Dermis blood vessel endothelial cell (primary cell): ENCODE measurements at regions not wholly inside any gene's neighbourhood (a gene's known extent, or its start where the extent isn't known, plus 50 kb on each side); places are given as distances from the start of the nearest gene placed in this dataset.
"Not testable (repeated sequence)": the region's sequence is repeated elsewhere in the genome, so short reads cannot be mapped to it uniquely, and the experiment has no call there.

ENCODE experiments used
- DNase-seq: peaks from one replicate; pipeline ENCODE4 v3.0.0; 2010

DNA sequence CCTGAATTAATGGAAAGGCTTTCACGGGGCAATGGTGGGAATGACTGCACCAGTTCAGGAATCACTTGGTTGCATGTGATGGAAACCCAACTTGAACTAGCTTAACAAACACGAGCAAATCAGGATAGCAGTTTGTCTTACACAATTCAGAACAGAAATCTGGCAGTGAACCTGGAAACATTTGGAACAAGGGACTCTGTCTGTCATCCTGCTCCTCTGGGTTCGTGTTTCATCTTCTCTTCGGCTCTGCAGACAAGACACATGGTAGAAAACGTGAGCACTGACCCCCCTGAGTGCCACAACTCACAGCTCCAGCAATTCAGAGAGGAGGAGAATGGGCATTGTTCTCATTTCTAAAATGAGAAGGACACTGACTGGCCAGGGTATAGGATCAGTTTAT is 218.1 kb upstream of the NREP start:
- no peak for DNase-seq

DNA sequence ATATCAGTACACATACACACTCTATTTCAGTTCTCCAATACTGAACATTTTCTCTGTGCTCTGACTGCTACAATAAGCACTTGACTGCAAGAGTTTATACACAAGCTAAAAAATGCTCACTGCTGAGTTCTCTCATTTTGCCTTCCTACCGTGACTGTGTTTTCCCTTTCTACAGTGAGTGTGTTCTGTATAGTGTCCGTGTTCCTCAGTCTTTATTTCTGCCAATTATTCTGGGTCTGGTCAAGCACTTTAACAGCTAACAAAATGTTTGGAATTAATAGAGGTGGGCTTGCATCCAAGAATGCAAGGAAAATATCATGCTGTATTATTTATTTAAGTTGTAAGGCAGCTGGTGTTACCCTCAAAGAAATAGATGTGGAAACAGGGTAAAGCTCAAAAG is 217.0 kb upstream of the NREP start:
- DNase-seq = no peak

DNA sequence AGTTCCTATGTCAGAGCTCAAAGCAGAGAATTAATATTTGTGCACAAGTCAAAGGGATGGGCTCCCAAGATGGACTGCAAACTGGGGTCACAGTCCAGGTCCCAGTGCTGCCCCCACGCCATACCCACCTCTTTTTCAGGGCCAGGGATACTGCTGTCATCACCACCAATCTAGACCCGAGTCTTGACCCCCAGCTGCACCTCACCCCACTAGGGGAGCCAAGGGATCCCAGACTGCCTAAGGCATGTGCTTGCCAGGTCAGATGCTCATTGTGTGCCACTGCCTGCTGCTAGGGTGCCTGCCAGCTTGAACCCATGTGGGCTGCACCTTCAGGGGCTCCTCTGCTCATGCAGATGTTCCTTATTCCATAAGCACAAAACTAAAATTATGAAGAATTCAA is 215.6 kb upstream of the NREP start:
- no peak for DNase-seq

- no peak for DNase-seq
Observed at GRCh38 chr5:111972080-111972479, 215.1 kb upstream of the NREP start.

DNA sequence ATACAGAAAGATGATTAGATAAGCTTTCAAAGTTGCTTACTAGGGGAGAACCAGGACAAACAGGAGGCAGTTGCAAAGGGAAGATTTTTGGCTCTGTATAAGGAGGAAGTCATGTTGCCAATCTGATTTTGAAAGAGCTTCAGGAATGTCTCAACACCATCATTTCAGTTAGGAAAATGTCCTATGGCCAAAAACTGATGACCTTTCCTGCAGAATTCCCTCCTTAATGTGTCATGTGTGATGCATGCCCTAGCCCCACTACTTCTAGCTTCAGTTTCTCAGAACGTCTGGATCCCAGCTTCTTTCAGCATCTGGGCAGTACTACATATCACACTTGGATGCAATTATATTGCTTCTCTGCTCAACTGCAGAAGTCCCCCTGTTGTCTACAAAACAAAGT is 211.5 kb upstream of the NREP start:
- DNase-seq = no peak

DNA sequence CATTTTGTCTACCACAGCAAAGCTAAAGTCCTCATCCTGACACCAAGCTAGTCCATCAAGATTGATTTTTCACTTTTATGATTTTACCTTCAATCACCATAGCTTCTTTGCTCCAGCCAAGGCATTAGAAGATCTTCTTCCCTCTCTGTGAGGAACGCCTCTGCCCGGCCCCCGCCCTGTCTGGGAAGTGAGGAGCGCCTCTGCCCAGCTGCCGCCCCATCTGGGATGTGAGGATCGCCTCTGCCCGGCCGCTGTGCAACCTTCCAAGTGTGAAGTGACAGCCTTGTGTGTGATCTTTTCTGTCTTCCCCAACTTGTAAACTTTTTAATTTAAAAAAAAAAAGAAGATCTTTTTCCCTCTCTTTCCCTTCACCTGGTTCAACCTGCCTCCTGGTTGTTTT is 210.5 kb upstream of the NREP start:
- DNase-seq = no peak

DNA sequence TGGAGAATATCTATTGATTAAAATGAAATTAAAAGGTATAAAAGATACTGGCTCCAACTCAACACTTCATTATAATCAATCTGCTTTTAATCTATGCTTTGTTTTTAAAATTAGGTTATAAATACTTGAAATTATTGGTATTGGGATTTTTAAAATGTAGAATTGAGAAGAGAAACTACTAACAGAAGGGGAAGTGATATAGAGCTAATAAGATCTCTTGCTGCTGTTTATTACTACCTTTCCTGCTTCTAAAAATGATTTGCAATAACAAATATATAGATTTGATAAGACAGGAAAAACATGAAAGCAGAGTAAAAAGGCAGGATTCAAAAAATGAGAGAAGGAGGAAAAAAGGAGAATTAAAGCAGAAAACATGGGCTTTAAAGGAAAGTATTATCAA is 209.3 kb upstream of the NREP start:
- DNase-seq = no peak

DNA sequence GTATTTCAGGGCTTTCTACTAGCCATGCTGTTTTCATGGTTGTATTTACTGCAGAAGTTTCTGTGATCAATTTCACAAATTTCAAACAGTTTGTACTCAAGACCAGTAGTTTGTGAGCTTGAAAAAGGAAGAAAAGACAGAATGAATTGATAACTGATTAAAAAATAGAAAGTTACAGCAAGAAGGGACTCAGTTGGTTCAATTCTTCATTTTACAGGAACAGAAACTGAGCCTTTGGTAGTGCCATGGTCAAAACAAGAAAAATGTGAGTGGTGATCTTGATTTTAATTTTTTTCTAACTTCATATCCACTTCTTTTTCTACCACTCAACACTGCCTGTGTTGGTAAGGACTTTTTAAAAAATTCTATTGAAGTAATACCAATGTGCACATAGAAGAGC is 206.6 kb upstream of the NREP start:
- no peak for DNase-seq

DNA sequence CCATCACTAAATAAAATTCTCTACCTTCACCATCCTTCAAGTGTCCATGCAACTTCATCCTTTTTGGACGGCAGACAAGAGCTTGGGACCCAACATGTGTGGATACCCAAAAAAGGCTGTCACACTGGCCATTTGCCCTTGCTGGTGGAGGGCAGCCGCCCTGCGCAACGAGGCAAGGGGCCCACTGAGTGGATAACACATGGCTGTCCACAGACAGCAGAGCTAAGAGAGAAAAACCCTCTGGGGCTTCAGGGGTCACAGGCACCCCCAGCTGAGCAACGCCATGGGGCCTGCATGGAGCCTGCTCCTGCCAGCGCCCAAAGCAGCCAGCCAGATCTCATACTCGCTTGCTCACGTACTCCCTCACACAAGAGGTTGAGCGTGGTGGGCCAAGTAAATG is 205.9 kb upstream of the NREP start:
- DNase-seq = no peak

GRCh38 chr5:111961862-111962261 is 204.9 kb upstream of the NREP start:
- DNase-seq = no peak

DNA sequence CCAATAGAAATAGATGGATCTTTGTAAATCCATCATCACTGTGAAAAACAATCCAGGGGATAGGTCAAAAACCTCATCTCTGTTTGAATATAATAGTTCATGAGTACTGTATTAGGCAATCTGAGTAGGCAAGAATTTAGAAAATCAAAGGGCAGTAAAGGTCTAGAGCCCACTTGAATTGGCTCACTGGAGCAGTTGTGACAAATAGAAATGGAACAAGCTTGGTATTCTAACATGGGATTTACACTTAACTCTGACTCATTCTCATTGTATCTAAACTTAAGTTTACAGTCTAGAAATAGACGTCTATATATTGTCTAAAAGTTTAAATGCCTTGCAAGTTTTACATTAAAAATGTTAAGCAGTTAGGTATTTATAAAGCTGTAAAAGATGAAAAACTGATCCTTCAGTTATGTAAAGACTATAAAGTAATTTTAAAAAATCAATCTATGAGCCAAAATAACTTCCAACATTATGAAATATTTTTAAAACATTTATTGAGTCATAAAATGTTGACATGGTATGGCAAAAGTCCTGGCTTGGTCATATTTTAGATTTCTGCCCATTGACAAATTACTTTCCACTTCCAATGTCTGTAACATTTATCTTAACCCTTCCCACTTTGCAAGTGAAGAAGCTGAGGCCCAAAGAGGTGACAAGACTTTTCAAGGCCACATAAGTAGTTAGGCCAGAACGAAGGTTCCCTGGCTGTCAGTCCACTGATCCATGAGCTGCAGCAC is 203.7 kb upstream of the NREP start:
- DNase-seq = no peak

GRCh38 chr5:111958851-111959250 is 201.9 kb upstream of the NREP start:
- DNase-seq = no peak

DNA sequence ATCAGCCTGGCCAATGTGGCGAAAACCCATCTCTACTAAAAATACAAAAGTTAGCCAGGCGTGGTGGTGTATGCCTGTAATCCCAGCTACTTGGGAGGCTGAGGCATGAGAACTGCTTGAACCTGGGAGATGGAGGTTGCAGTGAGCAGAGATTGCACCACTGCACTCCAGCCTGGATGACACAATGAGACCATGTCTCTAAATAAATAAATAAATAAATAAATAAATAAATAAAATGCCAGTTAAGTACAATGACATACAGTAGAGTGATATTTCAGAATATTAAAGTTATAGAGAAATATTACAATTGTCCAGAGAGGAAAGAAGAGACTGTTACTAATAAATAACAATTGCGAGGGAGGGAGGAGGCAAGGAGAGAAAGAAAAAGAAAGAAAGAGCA is 199.8 kb upstream of the NREP start:
- DNase-seq = not testable (repeated sequence)

DNA sequence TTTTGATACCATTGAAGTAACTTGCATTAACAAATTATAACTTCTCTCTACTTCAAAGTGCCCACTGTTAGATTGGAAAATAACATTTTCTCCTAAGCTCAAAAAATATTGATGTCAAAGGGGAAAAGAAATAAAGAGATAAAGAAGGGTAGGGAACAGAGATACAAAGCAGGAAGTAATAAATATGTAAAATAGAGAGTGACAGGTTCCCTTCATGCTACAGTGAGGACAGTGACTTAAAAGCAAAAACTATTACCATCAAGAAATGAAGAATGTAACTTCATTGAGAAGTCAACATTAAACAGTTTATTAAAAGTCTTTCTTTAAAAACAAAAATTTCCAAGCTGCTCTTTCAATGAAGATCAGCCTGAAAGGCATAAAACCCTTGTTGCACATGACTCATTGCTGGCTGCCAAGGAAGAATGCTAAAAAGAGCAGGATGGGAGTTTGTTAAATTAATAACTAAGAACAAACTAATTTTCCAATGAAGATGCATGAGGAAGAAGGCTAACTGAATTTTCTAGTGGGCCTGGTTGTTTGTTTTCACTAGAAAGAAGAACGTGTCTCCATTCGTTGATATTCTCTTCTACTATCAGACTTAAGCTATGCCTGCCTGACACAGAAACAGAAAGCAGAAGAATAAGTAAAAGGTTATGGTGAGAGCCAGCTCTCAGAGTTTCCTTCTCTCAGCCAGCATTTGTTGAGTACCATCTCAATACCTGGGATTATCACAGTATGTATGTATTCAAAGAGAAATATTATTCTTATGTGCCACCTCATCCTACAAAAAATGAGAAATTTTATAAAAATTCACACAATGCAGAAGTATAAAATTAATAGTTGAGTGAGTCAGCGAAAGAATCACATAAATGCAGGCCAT is 197.8 kb upstream of the NREP start:
- DNase-seq = no peak

GRCh38 chr5:111953351-111954127 is 196.5 kb upstream of the NREP start:
- DNase-seq = no peak

DNA sequence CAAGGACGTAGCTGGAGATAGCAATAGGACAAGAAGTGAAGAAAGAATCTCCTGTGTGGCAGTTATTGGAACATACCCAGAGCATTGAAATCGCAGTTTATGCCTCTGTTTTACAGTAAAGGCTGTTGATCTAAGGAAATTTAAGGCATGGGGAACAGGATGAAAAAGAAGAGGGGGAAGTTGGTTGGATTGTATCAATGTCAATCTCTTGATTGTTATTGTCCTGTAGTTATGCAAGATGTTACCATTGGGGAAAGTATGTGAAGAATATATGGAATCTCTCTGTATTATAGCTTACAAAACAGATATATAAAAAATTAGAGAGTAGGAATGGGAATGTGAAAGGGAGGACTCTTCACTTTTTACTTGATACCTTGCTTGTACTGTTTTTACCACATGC is 195.6 kb upstream of the NREP start:
- no peak for DNase-seq

- DNase-seq = no peak
Observed at GRCh38 chr5:111950660-111951059, 193.7 kb upstream of the NREP start.

- no peak for DNase-seq
Observed at GRCh38 chr5:111948092-111948841, 191.3 kb upstream of the NREP start.

- no peak for DNase-seq
Observed at GRCh38 chr5:111946556-111946955, 189.6 kb upstream of the NREP start.

DNA sequence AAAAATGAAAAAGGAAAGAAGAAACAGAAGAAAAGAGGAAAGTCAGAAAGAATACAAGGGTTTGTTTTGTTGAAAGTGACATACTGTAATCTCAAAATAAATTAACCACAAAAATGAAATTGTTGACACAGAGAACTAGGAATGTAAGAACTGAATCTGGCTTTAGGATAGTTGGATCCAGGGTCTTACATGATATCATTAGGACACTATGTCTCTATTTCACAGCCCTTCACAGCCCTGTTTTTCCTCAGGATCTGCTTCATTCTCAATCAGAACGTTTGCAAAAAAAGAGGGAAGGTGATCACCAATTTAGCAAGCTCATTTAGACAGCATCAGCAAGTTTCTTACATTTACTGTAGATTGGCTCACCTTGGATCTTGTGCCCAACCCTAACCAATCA is 188.5 kb upstream of the NREP start:
- DNase-seq = no peak

GRCh38 chr5:111942661-111943401 is 185.8 kb upstream of the NREP start:
- DNase-seq = no peak

- DNase-seq = no peak
Observed at GRCh38 chr5:111942201-111942600, 185.2 kb upstream of the NREP start.
